ELF-1 (cell line): ENCODE measurements at regions not wholly inside any gene's neighbourhood (a gene's known extent, or its start where the extent isn't known, plus 50 kb on each side); places are given as distances from the start of the nearest gene placed in this dataset.

Experiments used
- DNase-seq: peaks from one replicate; pipeline ENCODE4 v3.0.0-alpha.2; 2016; ENCODE audit warnings: low read depth, low spot score

GRCh38 chr12:53803194-53803593, 51.4 kb upstream of the CISTR start:
- DNase-seq: no peak

DNA sequence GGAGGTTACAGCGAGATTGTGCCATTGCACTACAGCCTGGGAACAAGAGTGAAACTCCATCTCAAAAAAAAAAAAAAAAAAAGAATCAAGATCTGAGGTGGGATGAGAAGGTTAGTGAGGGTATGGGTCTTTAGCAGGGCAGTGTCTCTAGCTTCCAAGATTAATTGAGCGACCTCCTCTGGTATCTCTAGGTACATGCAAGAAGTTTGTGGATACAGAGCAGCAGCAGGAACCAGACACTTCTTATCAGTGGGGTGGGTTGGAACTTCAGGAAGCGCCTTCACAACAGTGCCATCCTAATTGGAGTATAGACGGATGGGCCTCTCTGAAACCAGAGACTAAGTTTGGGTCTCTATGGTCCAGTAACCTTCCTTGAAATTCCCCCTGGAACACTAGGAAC, 51.9 kb upstream of the CISTR start:
- no peak for DNase-seq

DNA sequence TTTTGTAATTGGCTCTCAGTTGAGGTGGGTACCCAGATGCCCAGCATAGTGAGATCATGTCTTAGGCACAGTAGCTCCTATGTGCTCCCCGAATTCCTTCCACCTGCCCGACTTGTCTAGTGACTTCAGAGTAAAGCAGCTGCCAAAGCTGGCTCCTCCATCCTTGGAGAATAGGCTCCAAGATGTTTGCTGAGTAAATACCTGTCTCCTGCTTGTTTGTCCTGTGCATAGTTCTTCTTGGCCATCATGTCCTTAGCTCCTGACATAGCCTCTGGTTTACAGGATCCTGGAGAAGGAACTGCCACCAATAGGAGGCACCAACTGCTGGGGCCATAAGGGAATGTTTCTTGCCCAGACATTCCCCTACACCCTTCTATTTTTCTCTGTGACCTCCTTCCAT, 52.6 kb upstream of the CISTR start:
- DNase-seq: no peak

DNA sequence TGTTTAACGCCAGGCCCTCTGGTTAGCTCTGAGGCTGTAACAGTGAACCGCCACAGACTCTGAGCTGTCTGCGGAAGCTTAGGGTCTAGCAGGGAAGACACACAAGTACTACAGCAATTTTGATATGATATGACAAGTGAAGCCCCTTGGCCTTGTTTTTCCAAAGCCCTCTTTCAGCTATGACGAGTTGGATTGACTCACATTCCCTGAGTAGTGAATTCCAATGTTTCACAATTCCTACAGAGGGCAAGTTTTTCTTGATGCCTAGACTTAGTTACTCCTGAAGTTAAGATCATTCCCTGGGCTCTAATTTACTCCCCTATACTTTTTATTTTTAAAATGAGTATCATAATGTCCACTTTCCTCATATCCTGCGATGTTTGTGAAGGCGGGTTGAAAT, 53.3 kb upstream of the CISTR start:
- DNase-seq: no peak

DNA sequence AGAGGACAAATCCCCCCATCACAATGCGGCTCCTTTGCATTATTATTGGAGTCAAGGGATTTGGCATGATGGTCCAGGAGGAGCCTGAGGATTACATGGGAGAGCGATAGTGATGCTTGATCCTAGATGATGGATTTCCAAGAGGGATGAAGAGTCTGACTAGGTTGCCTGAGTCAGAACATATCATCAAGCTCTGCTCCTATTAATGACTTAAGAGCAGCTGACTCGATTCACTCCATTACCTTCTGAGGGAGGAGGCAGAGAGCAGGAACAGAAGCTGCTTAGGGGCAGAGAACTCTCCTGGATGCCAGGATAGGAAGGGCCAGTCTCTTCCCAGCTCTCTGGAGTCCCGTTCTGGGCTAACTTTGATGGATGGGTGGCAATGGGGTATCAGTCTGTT, 54.0 kb upstream of the CISTR start:
- no peak for DNase-seq

DNA sequence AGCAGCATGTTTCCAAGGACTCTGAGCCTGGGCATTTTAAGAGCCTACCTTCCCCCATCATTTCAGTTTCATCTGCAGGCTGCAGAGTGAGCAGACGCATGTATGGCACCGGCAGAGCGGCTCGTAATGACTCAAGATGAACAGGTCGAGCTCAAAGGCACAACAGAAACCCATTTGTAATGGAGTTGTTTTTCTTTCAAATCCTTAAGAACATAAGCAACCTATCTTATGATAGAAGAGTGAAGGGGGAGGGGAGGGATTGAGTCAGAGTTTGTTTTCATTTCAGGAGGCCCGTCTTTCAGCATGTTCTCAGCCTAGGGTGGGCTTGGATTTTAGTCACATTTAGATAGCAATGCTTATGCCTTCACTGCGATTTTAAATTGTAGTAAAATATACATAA, 54.9 kb upstream of the CISTR start:
- no peak for DNase-seq

- DNase-seq: no peak
These were observed 55.6 kb upstream of the CISTR start for GRCh38 chr12:53807322-53807860.

DNA sequence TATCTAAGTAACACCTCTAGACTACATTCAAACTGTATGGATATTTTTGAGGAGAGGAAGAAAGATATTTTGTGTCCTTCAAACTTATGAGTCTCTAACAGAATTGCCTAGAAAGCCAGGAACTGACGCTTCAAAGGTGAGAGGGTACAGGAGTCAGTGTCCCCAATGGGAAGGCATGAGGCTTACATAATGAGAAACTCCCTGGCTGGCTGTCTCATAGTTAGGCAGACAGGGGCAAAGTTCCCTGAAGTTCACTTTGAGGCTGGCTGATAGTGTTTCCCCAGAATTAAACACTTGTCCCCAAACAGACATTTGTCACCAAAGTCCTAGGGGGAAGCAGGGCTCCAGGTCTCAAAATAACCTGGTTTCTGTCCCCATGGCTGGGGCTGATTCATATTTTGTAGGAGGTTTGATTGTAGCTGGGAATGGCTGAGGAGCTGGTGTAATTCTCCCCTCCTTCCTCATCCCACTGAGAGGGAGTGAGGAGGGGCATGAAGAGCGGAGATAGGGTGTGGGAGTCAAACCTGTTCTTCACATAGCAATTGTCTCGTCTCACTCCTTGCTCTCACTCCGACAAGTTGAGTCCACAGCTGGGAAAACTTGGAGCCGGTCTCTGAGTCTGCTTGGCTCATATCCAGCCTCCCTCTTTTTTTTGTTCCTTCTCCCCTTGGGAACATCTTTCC, 56.4 kb upstream of the CISTR start:
- no peak for DNase-seq

DNA sequence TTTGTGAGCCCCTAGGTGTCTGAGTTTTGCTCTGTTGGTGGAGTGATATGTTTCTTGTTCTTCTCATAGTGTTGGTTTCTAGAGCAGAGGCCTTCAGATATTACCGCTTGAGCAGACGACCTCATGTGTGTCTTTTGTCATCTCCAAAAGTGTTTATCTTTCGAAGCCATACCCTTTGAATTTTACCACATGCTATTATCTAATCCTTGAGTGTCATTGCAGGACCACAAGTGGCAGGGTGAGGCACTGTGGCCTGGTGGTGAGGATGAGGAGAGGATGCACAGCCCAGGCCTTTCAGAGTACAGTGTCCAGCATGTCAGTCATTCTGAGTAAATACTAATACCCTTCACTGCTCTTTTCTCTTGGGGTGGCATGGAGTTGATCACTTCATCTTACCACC, 57.2 kb upstream of the CISTR start:
- no peak for DNase-seq

DNA sequence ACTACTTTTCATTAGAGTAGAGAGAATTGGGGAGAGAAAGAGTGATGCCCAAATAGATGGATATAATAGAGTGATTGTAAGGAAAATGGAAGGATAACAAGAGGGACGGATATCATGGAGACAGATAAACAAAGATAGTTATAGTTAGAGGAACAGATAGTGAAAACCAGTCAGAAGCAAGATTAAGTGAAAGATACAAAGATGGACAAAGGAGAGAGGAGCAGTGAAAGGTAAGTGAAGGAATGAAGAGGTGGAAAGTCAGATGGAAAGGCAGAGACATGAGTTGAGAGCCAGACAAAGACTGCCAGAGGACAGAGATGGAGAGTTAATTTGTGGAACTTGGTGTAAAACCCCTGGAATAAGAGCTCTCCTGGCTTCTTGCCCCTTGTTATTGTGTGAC, 59.2 kb upstream of the CISTR start:
- no peak for DNase-seq

DNA sequence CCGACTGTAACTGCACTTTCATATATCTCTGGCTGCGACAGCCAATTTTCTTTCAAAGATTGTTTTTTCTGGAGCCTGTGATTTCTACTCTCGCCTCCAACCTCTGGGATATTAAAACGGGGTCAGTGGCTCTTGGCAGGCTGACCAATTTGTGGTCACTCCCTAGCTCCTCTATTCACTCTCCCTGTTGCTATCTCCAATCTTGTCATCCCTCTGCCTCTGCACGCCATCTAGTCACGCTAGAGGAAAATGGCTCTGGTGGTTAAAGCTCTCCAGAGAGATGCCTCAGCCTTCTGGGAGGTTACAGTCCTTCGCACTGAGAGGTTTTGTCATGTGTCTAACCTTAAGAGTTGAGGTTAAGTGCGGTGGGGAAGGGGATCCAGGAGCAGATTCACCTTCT, 59.8 kb upstream of the CISTR start:
- DNase-seq: no peak

GRCh38 chr12:53816360-53817020, 64.7 kb upstream of the CISTR start:
- no peak for DNase-seq

- peak; percentile 25 for DNase-seq
These were observed 65.2 kb upstream of the CISTR start for GRCh38 chr12:53817021-53817389.

GRCh38 chr12:53820514-53821306, 68.9 kb upstream of the CISTR start:
- DNase-seq: no peak

- DNase-seq: no peak
These were observed 72.4 kb upstream of the CISTR start for GRCh38 chr12:53824001-53824712.

- no peak for DNase-seq
These were observed 73.7 kb upstream of the CISTR start for GRCh38 chr12:53825246-53826081.

DNA sequence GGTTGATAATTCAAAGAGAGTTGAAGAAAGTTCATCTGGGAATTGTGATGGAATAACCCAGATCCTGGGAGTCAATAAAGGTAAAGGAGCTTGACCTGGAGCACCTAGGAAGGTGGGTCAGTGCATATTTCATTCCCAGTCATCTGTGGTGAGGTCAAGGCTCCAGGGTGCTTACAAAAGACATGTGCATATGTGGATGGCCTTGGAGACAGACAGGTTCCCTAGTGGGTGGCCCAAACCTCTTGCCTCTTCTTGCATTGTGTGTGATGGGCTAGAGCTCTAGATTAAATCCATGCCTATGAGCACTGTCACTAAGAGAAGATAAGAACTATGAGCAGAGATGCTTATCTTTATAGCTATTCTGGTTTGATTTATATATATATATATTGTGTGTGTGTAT, 75.5 kb upstream of the CISTR start:
- DNase-seq: no peak

GRCh38 chr12:53828598-53828997, 76.8 kb upstream of the CISTR start:
- no peak for DNase-seq

- DNase-seq: no peak
These were observed 77.5 kb upstream of the CISTR start for GRCh38 chr12:53829130-53829819.

- DNase-seq: no peak
These were observed 78.9 kb upstream of the CISTR start for GRCh38 chr12:53830631-53831030.
